Osteocyte (in vitro differentiated cells): ENCODE measurements at regions not wholly inside any gene's neighbourhood (a gene's known extent, or its start where the extent isn't known, plus 50 kb on each side); places are given as distances from the start of the nearest gene placed in this dataset.

ENCODE experiments used
- DNase-seq: peaks from one replicate; pipeline ENCODE4 v3.0.0; 2021; ENCODE audit warnings: mixed read lengths; ENCODE audit not compliant: unreplicated experiment; ENCODE audit errors: extremely low spot score
- H3K27ac Mint-ChIP-seq: one replicate; pipeline ENCODE4 v1.8.0; 2021; ENCODE audit warnings: mild to moderate bottlenecking, mixed read lengths; ENCODE audit not compliant: unreplicated experiment
- H3K27me3 Mint-ChIP-seq: one replicate; pipeline ENCODE4 v1.8.0; 2021; ENCODE audit warnings: mixed read lengths; ENCODE audit not compliant: unreplicated experiment
- H3K36me3 Mint-ChIP-seq: one replicate; pipeline ENCODE4 v1.8.0; 2021; ENCODE audit warnings: mixed read lengths; ENCODE audit not compliant: unreplicated experiment
- H3K4me1 Mint-ChIP-seq: one replicate; pipeline ENCODE4 v1.8.0; 2021; ENCODE audit warnings: mixed read lengths; ENCODE audit not compliant: unreplicated experiment
- H3K4me3 Mint-ChIP-seq: one replicate; pipeline ENCODE4 v1.8.0; 2021; ENCODE audit warnings: mild to moderate bottlenecking, moderate library complexity, mixed read lengths; ENCODE audit not compliant: unreplicated experiment
- H3K9me3 Mint-ChIP-seq: one replicate; pipeline ENCODE4 v1.8.0; 2021; ENCODE audit warnings: mixed read lengths; ENCODE audit not compliant: unreplicated experiment
- TF ChIP-seq, protein P1 (sequence below): fragments of 200-600 bp; sonication (generic); IDR thresholded peaks from 2 replicates; pipeline ENCODE4 v1.5.0; 2021; ENCODE audit warnings: antibody characterized with exemption, mild to moderate bottlenecking, moderate library complexity

DNA sequence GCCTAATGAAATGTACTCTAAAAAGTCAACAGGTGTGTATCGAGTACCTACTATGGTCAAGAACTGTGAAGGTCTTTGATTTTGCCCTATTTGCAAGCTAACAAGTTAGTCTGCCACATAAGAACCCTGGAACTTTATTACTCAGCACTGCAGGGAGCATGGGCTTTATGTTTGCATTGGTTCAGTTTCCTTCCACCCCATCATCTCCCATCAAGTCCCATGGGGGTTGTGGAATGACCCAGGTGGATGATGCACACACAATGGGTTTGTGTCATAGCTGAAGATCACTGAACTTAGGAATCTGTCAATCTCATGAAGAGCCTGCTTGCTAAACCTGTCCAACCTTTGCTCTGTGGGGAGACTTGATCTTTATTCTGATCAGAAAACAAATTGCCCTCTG, 265.5 kb downstream of the RPRM start:
- H3K27ac Mint-ChIP-seq: no peak overlapping the region
- DNase-seq: no peak
- H3K9me3 Mint-ChIP-seq: no peaks in the 10 kb centered on the region
- TF ChIP-seq, protein P1, sequence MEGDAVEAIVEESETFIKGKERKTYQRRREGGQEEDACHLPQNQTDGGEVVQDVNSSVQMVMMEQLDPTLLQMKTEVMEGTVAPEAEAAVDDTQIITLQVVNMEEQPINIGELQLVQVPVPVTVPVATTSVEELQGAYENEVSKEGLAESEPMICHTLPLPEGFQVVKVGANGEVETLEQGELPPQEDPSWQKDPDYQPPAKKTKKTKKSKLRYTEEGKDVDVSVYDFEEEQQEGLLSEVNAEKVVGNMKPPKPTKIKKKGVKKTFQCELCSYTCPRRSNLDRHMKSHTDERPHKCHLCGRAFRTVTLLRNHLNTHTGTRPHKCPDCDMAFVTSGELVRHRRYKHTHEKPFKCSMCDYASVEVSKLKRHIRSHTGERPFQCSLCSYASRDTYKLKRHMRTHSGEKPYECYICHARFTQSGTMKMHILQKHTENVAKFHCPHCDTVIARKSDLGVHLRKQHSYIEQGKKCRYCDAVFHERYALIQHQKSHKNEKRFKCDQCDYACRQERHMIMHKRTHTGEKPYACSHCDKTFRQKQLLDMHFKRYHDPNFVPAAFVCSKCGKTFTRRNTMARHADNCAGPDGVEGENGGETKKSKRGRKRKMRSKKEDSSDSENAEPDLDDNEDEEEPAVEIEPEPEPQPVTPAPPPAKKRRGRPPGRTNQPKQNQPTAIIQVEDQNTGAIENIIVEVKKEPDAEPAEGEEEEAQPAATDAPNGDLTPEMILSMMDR: no peak
- no peaks in the 10 kb centered on the region for H3K36me3 Mint-ChIP-seq
- no peak overlapping the region for H3K4me3 Mint-ChIP-seq
- no peaks in the 10 kb centered on the region for H3K27me3 Mint-ChIP-seq
- H3K4me1 Mint-ChIP-seq: no peaks in the 10 kb centered on the region

DNA sequence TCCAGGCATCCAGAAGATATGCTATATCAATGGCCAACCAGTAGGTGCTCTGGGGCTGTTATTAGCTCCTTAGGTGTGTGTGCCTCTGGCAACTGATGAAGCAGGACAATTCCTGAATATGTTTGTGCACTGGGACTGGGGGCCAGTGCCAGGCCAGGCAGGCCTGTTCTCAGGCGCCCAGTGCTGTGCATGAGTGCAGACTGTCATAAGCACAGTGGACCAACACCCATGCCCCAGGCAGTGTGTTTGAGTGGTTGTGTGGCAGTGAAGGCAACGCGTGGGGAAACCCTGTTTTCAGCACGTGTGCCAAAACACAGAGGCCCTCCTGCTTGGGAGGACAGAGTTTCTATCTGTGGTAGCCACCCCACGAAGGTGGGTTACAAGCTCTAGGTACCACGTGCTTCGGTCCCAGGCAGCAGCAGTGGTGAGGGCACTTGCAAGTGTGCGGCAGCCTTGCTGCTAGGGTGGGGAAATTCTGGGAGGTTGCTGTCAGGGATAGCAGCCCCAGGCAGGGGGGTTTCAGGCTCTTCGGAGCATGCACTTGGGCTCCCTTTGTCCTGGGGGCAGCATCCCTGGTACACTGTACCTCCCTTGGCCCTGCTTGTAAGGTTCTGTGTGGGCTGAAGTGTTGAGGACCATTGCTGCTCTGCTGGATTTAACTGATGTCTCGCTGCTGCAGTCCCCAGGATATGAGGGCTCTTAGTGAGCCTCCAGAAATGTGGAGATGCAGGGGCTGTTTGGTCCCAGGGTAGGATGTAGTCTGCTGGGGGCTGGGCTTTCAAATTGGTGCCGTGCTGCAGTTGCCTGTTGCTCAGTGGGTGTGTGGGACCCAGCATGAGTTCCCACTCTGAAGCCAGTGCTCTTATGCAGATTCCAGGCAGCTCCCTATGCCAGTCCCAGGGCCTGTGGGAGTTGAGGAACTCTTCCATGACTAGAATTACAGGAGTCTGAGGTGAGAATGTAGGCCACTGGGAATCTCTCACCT, 280.9 kb downstream of the RPRM start:
- Mint-ChIP-seq H3K4me3 (no peak overlapping the region), H3K4me1 (no peaks in the 10 kb centered on the region), H3K27me3 (no peaks in the 10 kb centered on the region), H3K27ac (no peak overlapping the region), H3K36me3 (no peaks in the 10 kb centered on the region), H3K9me3 (peaks cover 26% of the 10 kb centered on the region)
- no peak for DNase-seq
- TF ChIP-seq, protein P1: no peak

DNA sequence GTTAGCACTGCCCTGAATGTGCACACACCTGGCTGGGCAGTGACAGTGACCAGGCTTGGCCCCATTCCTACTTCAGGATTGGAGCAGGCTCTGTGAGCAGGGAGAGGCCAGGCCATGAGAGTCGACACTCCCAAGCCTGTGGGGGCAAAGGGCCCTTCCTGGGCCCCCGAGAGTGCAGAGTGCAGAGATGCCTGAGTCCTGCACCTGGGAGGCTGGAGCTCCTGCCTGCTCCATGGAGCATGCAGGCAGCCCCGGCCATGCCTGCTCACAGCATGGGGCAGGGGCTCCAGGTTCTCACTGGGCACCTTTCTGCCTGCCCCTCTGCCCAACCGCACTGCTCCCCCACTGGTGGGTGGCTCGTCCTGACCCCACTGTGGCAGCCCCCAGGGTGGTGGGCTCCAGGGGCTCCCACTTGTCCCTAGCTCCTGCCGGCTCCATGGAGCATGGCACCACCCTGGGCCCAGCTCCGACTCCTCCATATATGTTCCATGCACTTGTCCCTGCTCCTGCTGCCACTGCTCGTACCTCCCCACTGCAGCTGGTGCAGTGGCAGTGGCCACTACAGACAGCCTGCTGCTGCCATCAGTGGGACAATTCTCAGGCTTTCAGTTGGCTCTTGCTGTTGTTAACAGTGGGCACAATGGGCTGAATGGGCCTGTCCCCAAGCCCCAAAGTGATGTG, 282.0 kb downstream of the RPRM start:
- H3K9me3 Mint-ChIP-seq: peaks cover 32% of the 10 kb centered on the region
- no peaks in the 10 kb centered on the region for H3K4me1 Mint-ChIP-seq
- H3K36me3 Mint-ChIP-seq: no peaks in the 10 kb centered on the region
- no peaks in the 10 kb centered on the region for H3K27me3 Mint-ChIP-seq
- TF ChIP-seq, protein P1: no peak
- no peak overlapping the region for H3K4me3 Mint-ChIP-seq
- no peak overlapping the region for H3K27ac Mint-ChIP-seq
- no peak for DNase-seq

DNA sequence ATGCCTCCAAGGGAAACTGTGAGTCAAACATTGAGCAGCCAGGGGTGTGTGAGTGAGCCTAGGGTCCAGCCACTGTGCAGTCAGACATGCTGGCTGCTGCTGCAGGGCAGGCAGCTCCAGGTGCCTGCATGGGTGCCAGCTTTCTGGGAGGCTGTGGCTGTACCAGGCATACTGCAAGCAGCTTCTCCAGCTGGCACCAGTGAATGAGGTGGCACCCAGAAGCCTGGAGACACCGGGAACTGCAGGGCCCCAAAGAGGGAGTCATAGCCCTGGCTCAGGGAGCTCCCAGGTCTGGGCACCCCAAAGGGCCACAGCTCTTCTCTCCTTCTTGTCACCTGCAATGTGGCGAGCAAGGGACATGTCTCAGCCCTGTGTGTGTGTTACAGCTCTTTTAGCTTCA, 283.2 kb downstream of the RPRM start:
- Mint-ChIP-seq H3K27me3 (no peaks in the 10 kb centered on the region), H3K27ac (no peak overlapping the region)
- no peak for DNase-seq

More for the DNA sequence above, 283.2 kb downstream of the RPRM start:
- Mint-ChIP-seq H3K4me1 (no peaks in the 10 kb centered on the region), H3K36me3 (no peaks in the 10 kb centered on the region), H3K4me3 (no peak overlapping the region), H3K9me3 (peaks cover 32% of the 10 kb centered on the region)
- TF ChIP-seq, protein P1: no peak
